Left renal cortex interstitium (tissue), 4 donors: ENCODE measurements at regions not wholly inside any gene's neighbourhood (a gene's known extent, or its start where the extent isn't known, plus 50 kb on each side); places are given as distances from the start of the nearest gene placed in this dataset.
"Not testable (repeated sequence)": the region's sequence is repeated elsewhere in the genome, so short reads cannot be mapped to it uniquely, and the experiment has no call there.

ENCODE experiments used
- DNase-seq, 4 donors: peaks; one replicate each; pipeline ENCODE4 v3.0.0-alpha.2; 2013; ENCODE audit warnings: low read depth in 4 of 4, low spot score in 2 of 4, missing footprints in 1 of 4

DNA sequence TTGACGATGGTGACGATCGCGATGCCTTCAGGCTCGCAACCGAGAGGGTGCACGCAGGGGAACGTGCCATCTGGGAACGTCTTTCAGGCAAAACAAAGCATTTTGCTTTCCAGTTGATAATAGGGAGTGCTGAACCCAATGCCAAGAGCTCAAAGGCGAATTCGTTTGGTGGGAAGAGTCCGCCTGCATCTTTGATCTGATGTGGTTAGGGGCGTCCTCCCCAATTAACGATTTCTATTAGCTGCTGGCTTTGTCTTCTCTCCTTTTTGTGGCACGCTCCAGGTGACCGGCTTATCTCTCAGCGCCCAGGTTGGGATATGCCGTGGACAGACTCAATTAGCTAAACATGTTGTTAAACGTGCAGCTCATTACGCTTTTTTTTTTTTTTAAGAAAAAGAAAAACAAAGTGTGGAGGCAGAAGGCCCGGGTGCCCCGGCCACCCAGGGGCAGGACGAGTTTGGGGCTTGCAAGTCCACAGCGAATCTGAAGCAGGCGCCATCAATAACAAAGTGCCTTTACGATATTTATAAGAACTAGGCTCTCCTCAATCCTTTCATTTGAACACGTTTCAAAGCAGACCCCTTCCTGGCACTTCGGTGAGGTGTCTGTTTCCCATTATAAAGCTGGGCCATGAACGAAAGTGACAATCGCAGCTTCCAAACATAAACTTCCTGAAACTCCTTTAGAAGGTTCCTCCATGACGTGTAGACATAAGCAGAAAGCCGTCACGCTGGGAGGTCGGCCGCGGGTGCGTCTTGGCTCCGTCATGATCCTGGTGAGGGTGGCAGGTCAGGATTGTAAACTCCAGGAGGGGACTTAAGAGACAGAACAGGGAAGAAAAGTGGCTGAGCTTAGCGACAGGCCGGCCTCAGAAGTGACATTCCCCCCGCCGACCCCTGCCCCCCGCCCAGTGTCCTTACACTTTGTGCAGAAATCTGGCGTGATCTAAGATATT lies 155.3 kb downstream of the LAT start:
- DNase-seq: not testable (repeated sequence)

DNA sequence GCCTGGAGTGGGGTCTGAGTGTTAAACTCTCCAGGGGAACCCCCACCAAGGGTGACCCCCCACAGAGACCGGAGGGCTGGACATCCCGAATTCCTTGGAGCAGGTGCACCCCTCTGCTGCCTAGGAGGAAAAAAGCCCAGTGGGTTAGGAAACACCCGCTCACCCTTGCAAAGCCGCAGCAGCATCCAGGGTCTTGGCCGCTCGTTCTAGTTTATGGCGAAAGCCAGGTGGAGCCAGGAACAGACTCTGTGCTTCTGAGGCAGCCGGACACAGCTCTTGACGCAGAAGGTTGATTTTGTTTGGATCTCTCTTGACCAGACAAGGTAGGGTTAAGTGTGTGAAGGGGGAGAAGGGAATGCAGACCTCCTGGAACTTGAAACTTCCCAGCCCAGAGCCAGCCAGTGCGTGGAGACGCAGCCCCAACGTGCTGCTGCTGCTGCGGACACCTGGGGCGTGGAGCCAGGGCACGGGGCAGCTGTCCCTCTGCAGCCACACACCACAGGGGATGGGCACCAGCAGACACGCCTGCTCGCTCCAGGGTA lies 154.5 kb downstream of the LAT start:
- no peak for DNase-seq

DNA sequence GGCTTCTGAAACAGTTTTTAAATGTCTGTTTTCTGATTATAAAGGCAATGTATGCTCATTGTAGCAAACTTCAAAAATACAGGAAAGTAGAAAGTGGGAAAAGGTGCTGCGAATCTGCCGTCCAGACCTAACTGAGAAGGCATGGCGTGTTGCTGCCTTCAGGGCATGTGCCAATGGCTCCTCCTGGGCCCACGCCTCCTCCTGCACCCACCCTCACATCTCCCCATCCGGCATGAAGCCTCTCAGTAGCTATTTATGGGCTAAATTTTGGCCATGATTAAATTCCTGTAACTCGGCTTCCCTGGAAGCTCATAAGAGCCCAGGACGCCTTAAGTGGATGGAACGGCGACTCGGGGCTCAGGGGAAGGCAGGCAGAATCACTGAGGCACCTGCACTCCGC lies 153.8 kb downstream of the LAT start:
- DNase-seq: not testable (repeated sequence)

DNA sequence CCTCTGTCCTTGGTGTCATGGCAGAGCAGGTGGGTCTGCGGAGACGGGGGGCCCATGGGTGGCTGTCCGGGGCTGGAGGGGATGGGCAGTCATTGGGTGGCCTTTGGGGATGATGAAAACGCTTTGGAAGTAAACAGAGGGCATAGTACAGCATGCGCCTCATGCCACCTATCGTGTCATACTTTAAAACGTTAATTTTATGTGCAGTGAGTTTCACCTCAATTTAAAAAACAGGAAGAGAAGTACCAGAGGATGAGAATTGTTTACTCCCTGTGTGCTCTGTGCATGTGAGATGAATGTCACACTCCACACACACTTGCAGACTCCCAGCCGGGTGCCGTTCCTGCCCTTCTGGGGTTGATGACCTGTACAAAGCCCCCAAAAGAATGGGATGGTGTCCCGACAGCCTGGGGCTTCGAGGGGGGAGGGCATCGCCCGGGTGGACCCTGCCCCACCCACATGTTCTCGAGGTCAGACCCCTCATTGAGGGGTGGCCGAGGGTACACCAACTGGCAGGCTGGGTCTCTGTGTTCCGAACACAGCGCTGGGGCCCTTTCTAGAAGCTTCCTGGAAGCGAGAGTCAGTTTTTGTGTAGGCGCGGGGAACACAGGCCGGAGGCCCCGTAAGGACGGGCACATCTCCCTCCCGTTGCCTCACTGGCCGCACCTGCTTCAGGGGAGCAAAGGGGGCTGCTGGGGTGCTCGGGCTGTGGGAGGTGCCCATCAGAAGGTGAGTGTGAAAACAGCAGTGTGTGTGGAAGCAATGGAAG lies 153.2 kb downstream of the LAT start:
- DNase-seq: not testable (repeated sequence)

DNA sequence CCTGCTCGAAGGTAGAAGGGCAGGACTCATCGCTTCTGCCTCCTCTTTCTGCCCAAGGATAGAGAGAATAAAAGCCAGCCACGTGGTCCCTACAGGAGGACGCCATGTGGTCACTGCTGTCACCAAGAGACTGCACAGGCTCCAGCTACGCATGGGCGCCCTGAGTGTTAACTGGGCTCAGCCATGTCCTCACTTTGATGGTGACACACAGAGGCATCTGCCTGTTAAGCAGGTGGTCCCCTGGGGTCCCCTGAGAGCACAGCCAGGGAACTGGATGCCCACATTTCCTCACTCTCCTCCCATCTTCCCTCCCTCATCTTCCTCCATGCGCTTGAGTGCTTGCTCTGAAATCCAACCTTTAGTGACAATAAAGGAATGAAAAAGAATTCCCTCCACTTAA lies 152.6 kb downstream of the LAT start:
- not testable (repeated sequence) for DNase-seq

DNA sequence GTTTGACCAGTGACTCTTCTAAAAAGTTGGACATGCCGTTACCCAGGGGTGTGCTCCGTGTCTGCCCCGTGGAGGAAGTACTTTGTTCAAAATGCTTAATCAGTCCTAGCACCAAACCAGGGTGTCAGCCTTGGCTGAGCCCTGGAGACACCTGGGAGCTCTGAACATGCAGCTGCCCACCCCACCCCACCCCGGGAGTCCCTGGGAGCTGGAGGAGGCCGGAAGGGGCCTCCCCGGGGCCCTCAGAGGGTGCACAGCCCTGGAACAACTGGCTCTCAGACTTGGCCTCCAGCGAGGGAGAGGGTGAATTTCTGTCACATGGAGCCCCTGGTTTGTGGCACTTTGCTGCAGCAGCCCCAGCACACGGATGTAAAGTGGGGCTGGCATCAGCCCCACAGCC lies 152.1 kb downstream of the LAT start:
- not testable (repeated sequence) for DNase-seq

DNA sequence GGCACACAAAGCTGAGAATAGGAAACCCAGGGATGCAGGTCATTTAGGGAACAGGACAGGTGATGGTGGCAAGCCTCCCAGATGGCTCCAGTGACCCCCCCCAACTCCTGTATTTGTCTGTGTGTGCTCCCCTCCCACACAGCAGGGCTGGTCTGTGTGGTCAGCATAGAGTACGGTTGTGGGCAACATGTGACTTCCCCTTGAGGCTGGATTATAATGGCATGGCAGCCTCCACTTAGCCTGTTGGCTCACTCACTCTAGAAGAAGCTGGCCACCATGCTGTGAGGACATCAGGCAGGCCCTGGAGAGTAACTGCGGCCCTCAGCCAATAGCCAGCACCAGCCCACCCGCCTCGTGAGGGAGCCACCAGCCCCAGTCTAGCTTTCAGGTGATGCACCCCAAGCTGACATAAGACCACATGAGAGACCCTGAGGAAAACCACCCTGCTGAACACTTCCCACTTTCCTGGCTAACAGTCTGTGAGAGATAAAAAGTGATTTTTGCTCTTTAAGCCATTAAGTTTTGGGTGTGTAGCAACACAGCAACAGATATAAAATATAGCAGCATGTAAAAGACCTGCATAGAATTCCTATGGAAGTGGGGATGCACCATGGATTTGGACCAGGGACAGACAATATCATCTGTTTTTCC lies 151.3 kb downstream of the LAT start:
- DNase-seq: not testable (repeated sequence)

DNA sequence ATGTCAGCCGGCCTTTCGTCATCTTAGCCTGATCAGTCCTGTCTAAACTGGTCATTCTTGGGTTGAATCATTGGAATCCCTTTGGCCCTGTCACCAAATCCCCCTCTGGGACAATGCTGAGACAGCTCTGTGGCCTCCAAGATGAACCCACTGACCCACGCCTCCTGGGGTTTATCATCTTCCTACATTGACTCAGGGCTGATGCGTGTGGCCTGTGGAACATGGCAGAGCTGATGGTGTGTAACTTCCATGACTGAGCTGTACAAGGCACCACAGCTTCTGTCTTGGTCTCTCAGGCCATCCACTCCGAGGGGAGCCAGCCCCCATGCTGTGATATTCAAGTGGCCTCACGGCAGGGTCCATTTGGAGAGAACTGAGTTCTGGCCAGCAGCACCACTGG lies 150.2 kb downstream of the LAT start:
- DNase-seq: not testable (repeated sequence)

DNA sequence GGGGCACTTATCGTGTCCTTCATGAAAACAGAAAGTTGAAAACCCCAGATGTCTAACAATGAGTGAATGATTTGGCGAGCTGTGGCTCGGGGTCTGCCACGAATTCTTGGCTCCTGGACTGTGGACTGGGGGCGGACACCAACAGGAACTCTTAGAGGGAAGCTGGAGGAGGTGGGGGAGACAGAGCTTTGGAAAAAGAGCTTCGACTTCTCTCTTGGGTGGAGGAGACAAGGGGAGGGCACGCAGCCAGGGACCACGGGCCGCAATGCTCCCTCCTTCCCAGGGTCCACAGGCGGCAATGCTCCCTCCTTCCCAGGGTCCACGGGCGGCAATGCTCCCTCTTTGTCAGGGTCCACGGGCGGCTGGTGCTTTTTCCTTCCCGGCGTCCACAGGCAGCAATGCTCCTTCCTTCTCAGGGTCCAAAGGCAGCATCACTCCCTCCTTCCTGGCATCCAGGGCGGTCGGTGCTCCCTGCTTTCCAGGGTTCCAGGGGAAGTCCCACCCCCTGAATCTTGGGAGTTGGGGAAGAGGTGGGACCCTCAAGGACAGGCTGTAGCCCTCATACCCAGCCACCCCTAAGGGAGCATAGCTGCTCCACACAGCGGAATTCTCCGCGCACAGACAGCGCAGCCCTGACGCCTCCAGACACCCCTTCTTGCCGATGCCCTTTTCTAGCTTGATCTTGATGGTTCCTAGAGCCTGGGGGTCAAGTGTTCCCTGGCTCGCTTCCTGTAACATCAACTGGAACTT lies 149.0 kb downstream of the LAT start:
- not testable (repeated sequence) for DNase-seq

DNA sequence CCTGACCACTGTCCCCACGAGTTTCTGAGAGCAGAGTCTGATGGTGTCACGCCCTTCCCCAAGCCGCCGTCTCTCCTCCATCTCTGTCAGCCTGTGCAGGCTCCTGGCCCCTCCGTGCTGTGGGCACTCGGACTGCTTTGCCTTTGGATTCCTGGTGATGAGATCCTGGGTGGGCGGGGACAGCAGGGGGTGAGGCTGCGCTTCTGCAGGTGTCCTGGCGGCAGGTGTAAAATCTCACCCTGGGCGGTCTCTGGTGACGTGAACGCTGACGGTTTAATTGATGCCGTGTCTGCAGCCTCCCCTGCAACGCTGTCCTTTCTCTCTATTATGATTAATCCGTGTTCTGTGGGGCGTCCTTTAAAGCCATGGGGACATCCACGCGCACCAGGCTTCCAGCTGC lies 148.0 kb downstream of the LAT start:
- not testable (repeated sequence) for DNase-seq

DNA sequence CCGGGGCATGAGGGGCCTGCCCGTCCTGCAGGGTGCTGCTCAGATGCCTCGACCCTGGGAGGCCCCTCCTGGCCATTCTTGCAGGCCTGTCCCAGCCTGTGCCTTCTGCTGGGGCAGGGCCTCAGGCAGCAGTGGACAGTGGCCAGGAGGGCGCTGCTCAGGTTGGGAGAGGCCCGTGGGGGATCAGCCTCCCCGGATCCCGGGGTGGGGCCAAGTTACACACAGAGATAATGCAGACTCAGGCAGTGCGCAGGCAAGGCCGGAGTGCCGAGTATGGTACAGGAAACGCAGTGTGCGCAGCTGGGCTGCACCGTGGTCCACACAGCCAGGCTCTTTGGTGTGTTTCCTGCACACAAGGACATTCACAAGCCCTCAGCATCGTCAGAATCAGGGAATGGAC lies 147.6 kb downstream of the LAT start:
- DNase-seq: not testable (repeated sequence)

DNA sequence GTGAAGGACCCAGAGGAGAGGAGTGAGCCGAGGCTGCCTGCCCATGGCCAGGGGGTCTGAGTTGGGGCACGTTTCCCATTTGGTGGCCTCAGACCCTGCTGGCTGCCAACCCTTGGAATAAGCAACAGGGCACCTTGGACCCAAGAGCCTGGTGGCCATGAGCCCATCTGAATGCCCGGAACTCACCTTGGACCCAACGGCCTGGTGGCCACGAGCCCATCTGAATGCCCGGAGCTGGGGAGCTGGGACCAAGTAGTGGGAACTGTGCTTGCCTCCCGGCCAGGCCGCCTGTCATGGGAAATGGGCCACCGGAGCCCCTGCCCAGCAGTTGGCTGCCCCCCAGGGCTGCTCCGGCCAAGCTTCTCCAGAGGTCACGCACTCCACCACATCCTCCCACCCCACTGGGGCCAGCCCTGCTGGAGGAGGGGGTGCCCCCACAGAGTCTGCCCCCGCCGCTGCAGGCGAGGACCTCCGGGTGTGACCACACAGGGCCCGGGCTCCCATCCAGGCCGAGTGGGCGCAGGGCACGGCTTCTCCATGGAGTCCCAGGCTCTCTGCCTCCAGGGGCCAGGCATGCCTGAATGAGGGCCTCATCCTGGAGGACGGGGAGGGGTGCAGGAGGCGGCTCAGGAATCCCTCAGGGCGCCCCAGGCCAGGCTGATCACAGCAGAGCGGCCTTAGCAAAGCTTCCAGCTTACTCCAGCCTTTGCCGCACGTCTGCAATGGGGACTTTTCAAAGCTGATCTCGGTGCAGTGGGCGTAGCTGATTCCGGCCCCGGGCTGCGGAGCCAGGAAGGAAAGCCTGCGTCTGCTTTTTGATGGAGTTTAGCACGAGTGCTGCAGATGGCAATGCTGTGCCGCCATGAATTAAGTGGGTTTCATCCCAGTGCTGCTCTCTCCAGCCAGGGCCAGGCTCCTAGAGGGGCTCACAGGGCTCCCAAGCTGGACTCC lies 146.3 kb downstream of the LAT start:
- not testable (repeated sequence) for DNase-seq

DNA sequence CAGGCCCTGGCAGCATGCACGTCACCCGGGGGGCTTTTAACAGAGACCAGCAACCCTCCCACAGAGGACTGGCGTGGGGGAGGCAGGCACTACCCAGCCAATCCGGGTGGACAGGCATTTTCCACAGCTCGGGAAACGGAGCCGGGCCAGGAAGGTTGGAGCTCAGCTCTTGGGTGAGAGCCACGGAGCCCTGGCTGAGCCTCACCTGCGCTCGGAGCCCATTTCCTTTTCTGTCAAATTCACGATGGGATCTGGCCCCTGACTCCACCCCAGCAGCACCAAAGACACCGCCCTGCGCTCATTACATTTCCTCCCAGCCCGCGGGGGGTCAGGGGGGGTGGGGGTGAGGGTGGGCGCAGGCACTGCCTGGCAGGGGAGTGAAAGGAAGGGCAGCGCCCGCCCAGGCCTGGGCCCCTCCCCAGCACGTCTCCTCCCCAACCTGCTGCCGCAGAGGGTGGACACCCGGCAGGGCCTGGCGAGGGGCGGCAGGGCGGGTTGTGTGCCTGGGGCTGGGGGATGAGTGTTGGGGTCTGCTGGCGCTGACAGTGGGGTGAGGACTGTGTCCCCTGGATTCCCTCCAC lies 145.4 kb downstream of the LAT start:
- DNase-seq: not testable (repeated sequence)

DNA sequence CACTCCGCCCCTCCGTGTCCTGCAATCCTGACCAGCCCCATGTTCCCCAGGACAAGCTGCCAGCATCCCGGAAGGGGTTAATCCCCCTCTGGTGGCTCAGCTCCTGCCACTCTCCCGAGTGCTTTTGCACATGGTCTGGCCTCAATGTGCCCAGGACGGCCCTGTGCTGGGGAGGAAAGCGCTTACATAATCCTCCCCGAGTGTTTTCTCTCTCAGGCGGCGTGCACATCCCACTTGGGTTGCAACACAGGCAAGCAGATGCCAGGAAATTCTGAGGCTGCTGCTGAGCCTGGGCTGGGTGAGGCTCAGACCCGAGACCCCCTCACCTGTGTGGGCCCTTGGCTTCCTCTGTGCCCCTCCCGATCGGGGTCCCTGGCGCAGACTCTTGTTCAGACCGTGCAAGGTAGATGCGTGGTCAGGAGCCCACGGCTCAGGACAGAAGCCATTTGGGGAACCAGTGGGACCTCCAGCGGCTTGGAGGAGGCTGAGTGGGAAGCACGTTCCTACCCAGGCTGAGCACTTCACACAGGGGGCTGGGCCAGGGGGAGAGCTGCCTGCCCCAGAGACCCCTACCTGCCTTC lies 144.7 kb downstream of the LAT start:
- not testable (repeated sequence) for DNase-seq

DNA sequence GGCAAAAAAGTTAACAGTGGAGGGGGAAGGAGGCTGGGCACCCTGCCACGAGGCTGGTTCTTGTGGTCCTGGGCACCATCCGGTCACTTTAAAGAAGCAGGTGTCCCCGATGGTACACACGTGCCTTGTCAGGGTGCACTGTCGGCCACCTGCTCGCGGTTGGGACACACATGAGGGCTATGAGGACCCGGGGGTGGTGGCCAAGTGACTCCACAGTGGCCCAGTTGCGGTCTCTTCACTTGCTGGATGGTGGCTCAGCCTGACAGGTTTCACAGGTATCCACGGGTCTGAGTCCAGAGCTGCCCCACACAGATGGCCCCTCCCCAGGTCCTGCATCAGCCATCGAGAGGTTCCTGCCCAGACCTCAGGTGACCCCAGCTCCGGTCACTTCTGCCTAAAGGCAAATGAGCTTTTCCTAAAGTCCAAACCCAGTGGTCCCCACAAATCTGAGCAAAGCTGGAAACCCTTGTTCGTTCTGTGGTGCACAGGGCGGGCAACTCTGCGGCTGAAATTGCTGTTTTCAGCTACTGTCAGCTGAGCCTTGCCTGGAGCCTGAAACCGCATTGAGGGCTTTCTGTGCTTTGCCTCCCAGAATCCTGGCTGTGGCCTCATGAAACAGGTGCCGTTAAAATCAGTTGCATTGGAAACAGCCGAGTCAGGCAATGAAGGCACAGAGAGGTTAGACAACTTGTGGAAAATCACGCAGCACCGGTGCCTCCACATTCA lies 144.0 kb downstream of the LAT start:
- not testable (repeated sequence) for DNase-seq

DNA sequence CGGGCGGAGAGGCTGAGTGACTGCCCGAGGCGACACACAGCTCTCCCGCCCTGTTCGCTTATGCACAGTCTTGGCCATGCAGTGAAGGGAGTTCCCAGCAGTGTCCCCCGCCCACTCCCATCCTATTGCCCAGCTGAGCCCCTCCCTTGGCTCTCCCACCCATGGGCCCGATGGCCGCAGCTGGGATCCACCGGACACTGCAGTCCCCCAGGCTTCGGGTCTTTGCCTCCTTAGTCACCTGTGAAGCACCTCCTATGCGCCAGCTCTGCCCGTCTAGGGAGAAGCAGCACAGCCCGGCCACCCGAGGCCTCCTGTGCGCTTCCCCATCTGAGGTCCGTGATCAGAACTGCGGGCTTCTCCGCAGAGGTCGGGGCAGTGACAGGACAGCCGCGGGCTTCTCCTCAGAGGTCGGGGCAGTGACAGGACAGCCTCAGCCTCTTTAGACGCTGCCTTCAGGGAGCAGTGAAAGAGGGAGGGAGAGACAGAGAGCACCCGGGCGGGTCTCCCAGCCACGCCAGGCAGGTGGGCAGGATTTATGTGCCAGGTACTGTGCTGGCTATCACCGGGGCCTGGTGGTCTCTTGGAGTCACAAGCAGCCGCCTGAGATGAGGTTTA lies 143.1 kb downstream of the LAT start:
- not testable (repeated sequence) for DNase-seq

DNA sequence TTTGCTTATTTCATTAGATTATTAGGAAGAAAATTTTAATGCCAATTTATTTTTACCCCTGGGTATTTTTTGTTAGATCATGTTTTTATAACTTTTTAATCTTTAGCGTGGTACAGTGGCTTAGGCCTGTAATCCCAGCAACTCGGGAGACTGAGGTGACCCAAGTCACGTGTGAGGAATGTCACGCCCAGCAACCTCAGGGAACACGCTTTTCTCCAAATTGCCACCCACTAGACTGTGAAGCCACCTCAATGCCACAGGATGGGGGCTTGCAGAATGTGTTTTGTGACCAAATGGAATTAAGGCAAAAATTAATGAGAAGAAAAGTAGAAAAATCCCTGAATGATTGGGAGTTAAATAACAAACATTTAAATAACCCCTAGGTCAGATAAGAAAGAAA lies 141.8 kb downstream of the LAT start:
- no peak for DNase-seq
